Muscle layer of colon (tissue), 2 donors: ENCODE measurements at regions not wholly inside any gene's neighbourhood (a gene's known extent, or its start where the extent isn't known, plus 50 kb on each side); places are given as distances from the start of the nearest gene placed in this dataset.
"Not testable (repeated sequence)": the region's sequence is repeated elsewhere in the genome, so short reads cannot be mapped to it uniquely, and the experiment has no call there.

Experiments used
- H3K27ac ChIP-seq: one replicate; pipeline ENCODE4 v1.7.0; 2013; ENCODE audit warnings: low read depth, mild to moderate bottlenecking, low read length, moderate library complexity
- H3K27me3 ChIP-seq, 2 donors: one replicate each; pipeline ENCODE4 v1.7.0; 2013; ENCODE audit warnings: low read length in 2 of 2, mild to moderate bottlenecking in 2 of 2; ENCODE audit not compliant: insufficient read depth in 2 of 2, control insufficient read depth in 1 of 2
- H3K36me3 ChIP-seq: one replicate; pipeline ENCODE4 v1.7.0; 2013; ENCODE audit warnings: mild to moderate bottlenecking, low read length; ENCODE audit not compliant: insufficient read depth
- H3K4me1 ChIP-seq: one replicate; pipeline ENCODE4 v1.7.0; 2013; ENCODE audit warnings: mild to moderate bottlenecking, low read length; ENCODE audit not compliant: insufficient read depth
- H3K4me3 ChIP-seq, 2 donors: one replicate each; pipeline ENCODE4 v1.7.0; 2013; ENCODE audit warnings: low read length in 2 of 2, low read depth in 1 of 2, mild to moderate bottlenecking in 1 of 2, moderate library complexity in 1 of 2
- H3K9ac ChIP-seq: one replicate; pipeline ENCODE4 v1.7.0; 2013; ENCODE audit warnings: low read length
- H3K9me3 ChIP-seq: one replicate; pipeline ENCODE4 v1.7.0; 2013; ENCODE audit warnings: mild to moderate bottlenecking, low read length
- donor health status: abdominal sarcoma.
- donor health status: Adenocarcinoma of cecum.

DNA sequence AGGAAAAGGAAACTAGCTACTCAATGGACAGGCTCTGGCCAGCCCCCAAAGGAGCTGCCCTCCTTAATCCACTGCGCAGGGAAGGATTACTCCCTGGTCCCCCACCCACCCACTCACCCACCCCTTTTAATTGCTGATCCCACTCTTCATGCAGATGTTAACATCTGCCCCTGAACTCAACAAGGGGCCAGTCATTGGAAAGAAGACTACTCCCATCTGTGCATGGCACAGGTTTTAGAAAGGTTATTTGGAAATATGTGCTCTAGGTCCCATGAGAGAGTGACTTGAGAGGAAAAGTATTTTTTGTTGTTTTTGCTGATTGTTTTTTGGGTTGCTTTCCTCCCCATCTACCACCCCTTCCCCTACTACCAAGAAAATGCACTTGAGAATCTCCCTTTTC is 94.4 kb upstream of the FGGY start:
- Histone ChIP-seq H3K36me3 (no peaks in the 10 kb centered on the region), H3K9me3 (peaks cover 4% of the 10 kb centered on the region), H3K9ac (no peak overlapping the region), H3K4me1 (peaks cover 14% of the 10 kb centered on the region), H3K4me3 (no peak overlapping the region), H3K27ac (no peak overlapping the region), H3K27me3 (no peaks in the 10 kb centered on the region)

DNA sequence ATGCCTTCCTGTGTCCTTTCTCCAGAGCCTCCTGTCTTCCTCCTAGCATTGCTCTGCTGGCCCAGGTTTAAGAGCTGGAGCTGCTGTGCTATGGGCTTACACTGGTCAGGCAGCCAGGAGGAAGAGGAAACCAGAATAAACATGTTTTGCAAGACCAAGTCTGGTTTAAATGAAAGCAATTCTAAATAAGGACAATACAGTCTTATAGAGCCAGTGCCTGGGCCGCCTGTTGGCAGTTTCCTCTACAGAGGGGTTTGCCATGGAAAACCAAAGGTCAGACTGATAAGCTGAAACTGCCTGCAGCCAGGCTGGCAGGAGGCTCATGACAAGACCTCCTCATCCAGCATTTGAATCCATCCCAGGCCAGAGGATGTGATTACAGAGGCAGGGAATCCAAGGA is 92.9 kb upstream of the FGGY start:
- H3K9ac ChIP-seq: no peak overlapping the region
- H3K27ac ChIP-seq: no peak overlapping the region

DNA sequence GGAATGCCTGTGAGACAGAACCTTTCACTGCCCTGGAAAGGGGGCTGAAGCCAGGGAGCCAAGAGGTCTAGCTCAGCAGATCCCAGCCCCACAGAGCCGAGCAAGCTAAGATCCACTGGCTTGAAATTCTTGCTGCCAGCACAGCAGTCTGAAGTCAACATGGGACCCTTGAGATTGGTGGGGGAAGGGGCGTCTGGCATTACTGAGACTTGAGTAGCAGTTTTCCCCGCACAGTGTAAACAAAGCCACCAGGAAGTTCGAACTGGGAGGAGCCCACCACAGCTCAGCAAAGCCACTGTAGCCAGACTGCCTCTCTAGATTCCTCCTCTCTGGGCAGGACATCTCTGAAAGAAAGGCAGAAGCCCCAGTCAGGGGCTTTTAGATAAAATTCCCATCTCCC is 90.3 kb upstream of the FGGY start:
- H3K36me3 ChIP-seq, H3K27ac ChIP-seq, H3K9ac ChIP-seq, H3K4me3 ChIP-seq, H3K4me1 ChIP-seq, H3K27me3 ChIP-seq, H3K9me3 ChIP-seq: not testable (repeated sequence)

More for the DNA sequence above, 92.9 kb upstream of the FGGY start:
- Histone ChIP-seq H3K27me3 (no peaks in the 10 kb centered on the region), H3K9me3 (peaks cover 4% of the 10 kb centered on the region), H3K4me1 (peaks cover 5% of the 10 kb centered on the region), H3K36me3 (no peaks in the 10 kb centered on the region), H3K4me3 (no peak overlapping the region)

DNA sequence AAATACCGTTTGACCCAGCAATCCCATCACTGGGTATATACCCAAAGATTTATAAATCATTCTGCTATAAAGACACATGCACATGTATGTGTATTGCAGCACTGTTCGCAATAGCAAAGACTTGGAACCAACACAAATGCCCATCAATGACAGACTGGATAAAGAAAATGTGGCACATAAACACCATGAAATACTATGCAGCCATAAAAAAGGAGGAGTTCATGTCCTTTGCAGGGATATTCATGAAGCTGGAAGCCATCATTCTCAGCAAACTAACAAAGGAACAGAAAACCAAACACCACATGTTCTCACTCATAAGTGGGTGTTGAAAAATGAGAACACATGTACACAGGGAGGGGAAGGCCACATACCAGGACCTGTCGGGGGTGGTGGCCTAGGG is 86.5 kb upstream of the FGGY start:
- H3K36me3 ChIP-seq, H3K27me3 ChIP-seq, H3K4me1 ChIP-seq, H3K27ac ChIP-seq, H3K9ac ChIP-seq, H3K4me3 ChIP-seq, H3K9me3 ChIP-seq: not testable (repeated sequence)

DNA sequence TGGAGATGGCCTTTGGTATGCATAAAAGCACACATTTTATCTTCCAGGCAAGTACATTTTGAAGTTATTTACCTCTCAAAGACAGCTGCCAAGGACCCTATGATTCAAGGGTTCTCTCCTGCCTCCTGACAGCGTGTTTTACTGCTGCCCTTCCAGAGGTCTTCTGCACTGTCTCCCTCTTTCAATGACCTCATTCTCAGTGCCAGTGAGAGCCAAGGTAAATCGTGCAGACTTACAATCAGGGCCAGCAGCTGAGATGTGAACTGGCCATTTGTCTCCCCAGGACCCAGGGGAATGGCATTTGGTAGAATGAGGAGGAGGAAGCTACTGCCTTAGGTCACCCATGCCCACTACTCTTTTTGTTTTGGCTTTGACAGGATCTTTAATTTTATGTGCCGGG is 84.2 kb upstream of the FGGY start:
- no peaks in the 10 kb centered on the region for H3K36me3 ChIP-seq
- no peaks in the 10 kb centered on the region for H3K4me1 ChIP-seq
- H3K9ac ChIP-seq: no peak overlapping the region
- no peak overlapping the region for H3K4me3 ChIP-seq
- no peak overlapping the region for H3K27ac ChIP-seq
- H3K9me3 ChIP-seq: no peaks in the 10 kb centered on the region
- no peaks in the 10 kb centered on the region for H3K27me3 ChIP-seq

DNA sequence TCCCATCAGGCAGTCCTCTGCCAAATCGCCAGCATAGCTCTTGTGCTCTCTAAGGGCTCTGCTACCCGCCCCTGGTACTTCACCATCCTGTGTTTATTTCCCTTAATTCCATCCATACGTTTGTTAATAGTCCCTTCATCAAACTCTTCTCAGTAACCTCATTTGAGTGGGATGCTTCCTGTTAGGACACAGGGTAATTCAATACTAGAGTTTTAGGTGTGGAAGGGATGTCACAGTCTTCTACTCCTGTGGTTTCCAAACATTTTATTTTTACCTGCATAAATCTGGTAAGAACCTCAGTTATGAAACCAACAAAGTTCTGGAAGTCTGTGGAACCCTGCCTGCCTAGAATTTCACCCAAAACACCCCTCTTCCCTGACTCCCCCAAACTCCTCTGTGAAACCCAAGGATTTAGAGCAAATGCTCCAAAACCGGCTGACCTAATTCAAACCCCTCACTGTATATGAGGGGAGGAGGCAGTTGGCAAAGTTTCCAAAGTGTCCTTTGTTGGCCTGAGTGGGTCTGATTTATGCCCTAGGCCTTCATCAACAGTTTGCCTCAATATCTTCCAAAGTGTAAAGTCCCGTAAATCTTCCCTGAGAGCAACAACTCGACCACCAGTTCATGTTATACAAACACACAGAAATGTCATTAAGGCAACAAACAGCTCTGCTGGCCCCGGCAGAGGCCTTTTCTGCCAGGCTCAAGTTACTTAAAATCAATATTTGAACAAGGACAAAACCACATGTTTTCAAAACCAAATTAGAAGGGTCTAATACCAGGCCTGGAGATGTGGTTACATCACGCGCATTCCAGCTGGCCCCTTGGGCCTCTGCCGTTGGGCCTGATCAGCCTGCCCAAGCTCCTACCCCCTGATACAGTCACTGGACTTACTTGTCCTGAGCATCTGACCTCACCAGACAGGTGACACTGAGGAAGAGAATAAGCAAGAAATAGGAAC is 82.4 kb upstream of the FGGY start:
- H3K9me3 ChIP-seq: no peaks in the 10 kb centered on the region
- no peaks in the 10 kb centered on the region for H3K36me3 ChIP-seq
- H3K27ac ChIP-seq: no peak overlapping the region
- peaks cover 3% of the 10 kb centered on the region for H3K4me1 ChIP-seq
- H3K9ac ChIP-seq: no peak overlapping the region
- no peaks in the 10 kb centered on the region for H3K27me3 ChIP-seq
- no peak overlapping the region for H3K4me3 ChIP-seq

DNA sequence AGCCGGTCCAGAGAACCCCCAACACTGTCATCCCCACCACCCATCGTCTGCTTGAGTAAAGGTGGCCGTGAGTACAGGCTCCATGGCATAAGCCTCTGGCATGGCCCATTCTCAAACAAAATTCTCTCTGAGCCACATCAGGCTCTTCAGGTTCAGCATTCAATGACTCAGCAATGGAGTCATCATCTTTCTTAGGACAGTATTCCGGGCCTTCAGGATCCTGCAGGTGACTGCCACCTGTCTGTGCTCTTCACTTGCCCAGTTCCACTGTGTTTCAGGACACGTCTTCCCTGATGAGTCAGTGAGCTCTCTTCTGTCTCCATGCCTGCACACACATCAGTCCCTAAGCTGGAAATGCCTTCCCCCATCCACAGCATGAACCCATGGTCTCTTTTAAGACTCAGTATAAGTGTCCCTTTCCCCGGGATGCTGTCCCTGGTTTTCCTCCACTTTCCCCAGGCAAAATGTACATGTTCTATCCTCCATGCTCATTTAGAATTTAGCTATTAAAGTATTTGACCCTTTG is 81.1 kb upstream of the FGGY start:
- Histone ChIP-seq H3K9ac (no peak overlapping the region), H3K4me1 (peaks cover 3% of the 10 kb centered on the region), H3K9me3 (no peaks in the 10 kb centered on the region), H3K27me3 (no peaks in the 10 kb centered on the region), H3K4me3 (no peak overlapping the region), H3K36me3 (no peaks in the 10 kb centered on the region), H3K27ac (no peak overlapping the region)

DNA sequence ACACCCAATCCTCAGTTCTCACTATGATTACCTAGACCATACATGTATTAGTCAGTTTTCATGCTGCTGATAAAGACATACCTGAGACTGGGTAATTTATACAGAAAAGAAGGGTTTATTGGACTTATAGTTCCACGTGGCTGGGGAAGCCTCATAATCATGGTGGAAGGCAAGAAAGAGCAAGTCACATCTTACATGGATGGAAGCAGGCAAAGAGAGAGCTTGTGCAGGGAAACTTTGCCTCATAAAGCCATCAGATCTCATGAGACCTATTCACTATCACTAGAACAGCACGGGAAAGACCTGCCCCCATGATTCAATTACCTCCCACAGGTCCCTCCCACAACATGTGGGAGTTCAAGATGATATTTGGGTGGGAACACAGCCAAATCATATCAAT is 79.5 kb upstream of the FGGY start:
- H3K36me3 ChIP-seq: not testable (repeated sequence)

DNA sequence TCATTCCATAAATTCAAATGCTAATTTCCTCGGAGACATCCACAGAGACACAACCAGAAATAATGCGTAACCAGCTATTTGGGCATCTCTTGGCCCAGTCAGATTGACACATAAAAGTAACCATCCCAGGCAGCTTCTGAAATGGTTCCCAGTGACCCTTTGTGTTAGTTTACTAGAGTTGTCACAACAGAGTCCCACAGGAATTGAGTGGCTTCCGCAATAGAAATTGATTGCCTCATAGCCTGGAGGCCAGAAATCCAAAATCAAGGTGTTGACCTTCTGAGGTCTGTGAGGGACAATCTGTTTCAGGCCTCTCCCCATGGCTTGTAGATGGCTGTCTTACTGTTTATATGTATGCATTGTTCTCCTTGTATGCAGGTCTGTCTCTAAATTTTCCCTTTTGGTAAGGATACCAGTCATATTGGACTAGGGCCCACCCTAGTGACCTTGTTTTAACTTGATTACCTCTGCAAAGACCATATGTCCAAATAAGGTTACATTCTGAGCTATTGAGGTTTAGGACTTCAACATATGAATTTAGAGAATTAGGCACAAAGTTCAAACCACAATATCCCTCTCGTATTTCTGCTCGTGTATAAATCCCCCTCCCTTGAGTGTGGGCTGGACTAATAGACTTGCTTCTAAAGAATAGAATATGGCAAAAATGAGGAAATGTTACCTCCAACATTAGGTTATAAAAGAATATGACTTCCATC is 78.2 kb upstream of the FGGY start:
- Histone ChIP-seq H3K4me1 (peaks cover 3% of the 10 kb centered on the region), H3K27me3 (no peaks in the 10 kb centered on the region), H3K27ac (no peak overlapping the region), H3K36me3 (no peaks in the 10 kb centered on the region), H3K9me3 (no peaks in the 10 kb centered on the region), H3K9ac (no peak overlapping the region), H3K4me3 (no peak overlapping the region)

More for the DNA sequence above, 79.5 kb upstream of the FGGY start:
- not testable (repeated sequence) for H3K9ac ChIP-seq, H3K27ac ChIP-seq, H3K4me3 ChIP-seq, H3K9me3 ChIP-seq, H3K27me3 ChIP-seq, H3K4me1 ChIP-seq

DNA sequence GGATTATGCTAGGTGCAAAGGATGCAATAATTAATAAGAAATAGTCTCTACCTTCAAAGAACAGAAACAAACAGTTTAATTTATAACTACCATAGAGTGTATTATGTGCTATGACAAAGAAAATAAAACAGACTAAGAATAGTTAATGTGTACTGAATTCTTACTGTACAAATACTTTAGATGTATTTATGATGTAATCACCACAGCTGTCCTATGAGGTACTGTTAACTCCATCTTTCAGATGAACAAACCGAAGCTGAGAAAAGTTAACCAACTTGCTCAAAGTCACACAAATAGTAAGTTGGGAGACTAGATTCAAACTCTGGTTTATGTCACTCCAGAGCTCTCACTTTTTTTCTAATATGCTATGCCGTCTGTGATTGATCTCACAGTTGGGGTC is 77.0 kb upstream of the FGGY start:
- no peaks in the 10 kb centered on the region for H3K36me3 ChIP-seq
- H3K4me3 ChIP-seq: no peak overlapping the region
- H3K9me3 ChIP-seq: no peaks in the 10 kb centered on the region
- no peak overlapping the region for H3K27ac ChIP-seq
- H3K9ac ChIP-seq: no peak overlapping the region
- peaks cover 3% of the 10 kb centered on the region for H3K4me1 ChIP-seq
- H3K27me3 ChIP-seq: no peaks in the 10 kb centered on the region

DNA sequence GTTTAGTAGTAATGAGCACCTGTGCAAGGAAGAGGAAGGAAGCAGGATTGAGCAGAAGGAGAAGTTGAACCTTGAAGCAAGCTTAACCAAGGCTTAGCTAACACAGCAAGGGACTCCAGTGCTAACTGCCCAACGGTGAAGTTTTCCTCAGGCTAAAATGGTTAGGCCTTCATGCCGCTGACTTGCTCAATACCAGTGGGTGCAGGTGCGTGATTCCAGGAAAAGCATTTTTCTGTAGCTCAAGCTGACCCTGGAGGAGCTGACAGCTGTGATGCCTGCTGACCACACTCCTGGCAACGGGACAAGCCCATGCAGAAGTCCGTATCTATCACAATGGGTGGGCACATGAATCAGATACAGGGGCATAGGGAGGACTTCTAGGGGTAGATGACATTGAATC is 76.5 kb upstream of the FGGY start:
- no peaks in the 10 kb centered on the region for H3K9me3 ChIP-seq
- no peak overlapping the region for H3K4me3 ChIP-seq
- no peaks in the 10 kb centered on the region for H3K27me3 ChIP-seq
- peaks cover 3% of the 10 kb centered on the region for H3K4me1 ChIP-seq
- H3K9ac ChIP-seq: no peak overlapping the region
- no peaks in the 10 kb centered on the region for H3K36me3 ChIP-seq
- no peak overlapping the region for H3K27ac ChIP-seq
